HepG2 (cell line): ENCODE measurements at regions not wholly inside any gene's neighbourhood (a gene's known extent, or its start where the extent isn't known, plus 50 kb on each side); places are given as distances from the start of the nearest gene placed in this dataset.

Experiments used
- HDAC1 ChIP-seq: sonication (generic); formaldehyde crosslinking; IDR thresholded peaks from 2 replicates; pipeline ENCODE4 v1.5.1; 2020; ENCODE audit warnings: mild to moderate bottlenecking, missing genetic modification reagents
- PTBP1 ChIP-seq: fragments of 200-400 bp; formaldehyde crosslinking; IDR thresholded peaks from 2 replicates; pipeline ENCODE4 v1.6.1; 2018; ENCODE audit warnings: low read length, low read depth; ENCODE audit not compliant: poor library complexity, severe bottlenecking
- RBAK ChIP-seq: sonication (generic); formaldehyde crosslinking; IDR thresholded peaks from 2 replicates; pipeline ENCODE4 v1.5.1; 2020; ENCODE audit warnings: mild to moderate bottlenecking, missing genetic modification reagents
- SP5 ChIP-seq: IDR thresholded peaks from 2 replicates; pipeline ENCODE4 v1.6.1; 2016; ENCODE audit warnings: low read depth, borderline replicate concordance
- STAT5B ChIP-seq: sonication (generic); formaldehyde crosslinking; IDR thresholded peaks from 2 replicates; pipeline ENCODE4 v1.4.0; 2020; ENCODE audit warnings: missing genetic modification reagents
- ZNF780A ChIP-seq: sonication (generic); formaldehyde crosslinking; IDR thresholded peaks from 2 replicates; pipeline ENCODE4 v1.8.0; 2022; ENCODE audit warnings: mild to moderate bottlenecking, missing genetic modification reagents, moderate library complexity
- TF ChIP-seq, protein P1 (sequence below): sonication (generic); formaldehyde crosslinking; IDR thresholded peaks from 2 replicates; pipeline ENCODE4 v1.5.1; 2020; ENCODE audit warnings: mild to moderate bottlenecking, missing genetic modification reagents, borderline replicate concordance
- TF ChIP-seq, protein P2 (sequence below): sonication (generic); formaldehyde crosslinking; IDR thresholded peaks from 2 replicates; pipeline ENCODE4 v1.5.0; 2020; ENCODE audit warnings: mild to moderate bottlenecking, missing genetic modification reagents, borderline replicate concordance
- TF ChIP-seq, protein P3 (sequence below): IDR thresholded peaks from 2 replicates; pipeline ENCODE4 v1.6.1; 2018; ENCODE audit warnings: missing genetic modification reagents, mild to moderate bottlenecking, missing compliant biosample characterization
- TF ChIP-seq, protein P4 (sequence below): sonication (generic); formaldehyde crosslinking; IDR thresholded peaks from 2 replicates; pipeline ENCODE4 v1.4.0; 2020; ENCODE audit warnings: mild to moderate bottlenecking, missing genetic modification reagents
- TF ChIP-seq, protein P5 (sequence below): sonication (generic); formaldehyde crosslinking; IDR thresholded peaks from 2 replicates; pipeline ENCODE4 v1.5.0; 2020; ENCODE audit warnings: mild to moderate bottlenecking, low read depth, missing genetic modification reagents, borderline replicate concordance
- TF ChIP-seq, protein P6 (sequence below): sonication (generic); formaldehyde crosslinking; IDR thresholded peaks from 2 replicates; pipeline ENCODE4 v1.4.0; 2020; ENCODE audit warnings: missing genetic modification reagents

DNA sequence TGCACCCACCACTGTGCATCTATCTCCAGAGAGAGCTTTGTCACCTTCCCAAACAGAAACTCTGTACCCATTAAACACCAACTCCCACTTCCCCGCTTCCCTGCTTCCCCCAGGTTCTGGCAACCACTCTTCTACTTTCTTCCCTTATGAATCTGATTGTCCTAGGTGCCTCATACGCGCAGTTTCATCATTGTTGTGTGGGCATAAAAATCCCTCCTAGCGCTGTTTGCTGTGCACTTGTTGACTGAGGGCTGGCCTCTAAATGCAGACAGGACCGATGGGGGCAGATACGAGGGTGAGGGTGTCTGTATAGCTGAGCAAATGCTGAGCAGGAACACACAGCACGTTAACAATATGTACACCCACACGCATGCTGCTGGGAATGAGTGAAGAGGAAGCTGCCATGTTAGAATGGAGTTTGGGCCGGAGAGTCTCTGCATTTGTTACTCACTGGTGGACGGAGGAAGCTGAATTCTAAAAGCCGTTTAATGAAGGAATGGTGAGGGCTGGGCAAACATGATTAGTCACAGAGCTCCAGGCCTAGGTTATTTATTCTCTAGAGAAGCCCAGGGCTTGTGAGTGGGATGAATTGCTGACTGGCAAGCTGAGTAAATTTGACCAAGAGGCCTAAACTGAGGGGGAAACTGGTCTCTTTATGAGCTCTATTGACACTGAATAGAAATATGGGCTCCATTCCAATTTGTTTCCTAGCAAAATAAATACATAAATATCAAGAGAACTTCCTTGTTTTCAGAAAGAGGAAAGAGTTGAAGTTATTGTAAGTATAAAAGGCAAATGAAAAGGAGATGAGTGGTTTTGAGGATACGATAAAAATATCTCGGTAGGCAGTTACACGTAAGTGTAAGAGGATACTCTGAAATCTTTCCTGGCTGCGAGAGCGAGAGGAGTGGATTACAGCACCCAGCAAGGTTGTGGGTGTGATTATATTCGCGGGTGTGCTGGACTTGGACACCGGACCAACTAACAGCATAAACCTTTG is 95.9 kb upstream of the RPS6KA3 start (continued):
- TF ChIP-seq, protein P1, sequence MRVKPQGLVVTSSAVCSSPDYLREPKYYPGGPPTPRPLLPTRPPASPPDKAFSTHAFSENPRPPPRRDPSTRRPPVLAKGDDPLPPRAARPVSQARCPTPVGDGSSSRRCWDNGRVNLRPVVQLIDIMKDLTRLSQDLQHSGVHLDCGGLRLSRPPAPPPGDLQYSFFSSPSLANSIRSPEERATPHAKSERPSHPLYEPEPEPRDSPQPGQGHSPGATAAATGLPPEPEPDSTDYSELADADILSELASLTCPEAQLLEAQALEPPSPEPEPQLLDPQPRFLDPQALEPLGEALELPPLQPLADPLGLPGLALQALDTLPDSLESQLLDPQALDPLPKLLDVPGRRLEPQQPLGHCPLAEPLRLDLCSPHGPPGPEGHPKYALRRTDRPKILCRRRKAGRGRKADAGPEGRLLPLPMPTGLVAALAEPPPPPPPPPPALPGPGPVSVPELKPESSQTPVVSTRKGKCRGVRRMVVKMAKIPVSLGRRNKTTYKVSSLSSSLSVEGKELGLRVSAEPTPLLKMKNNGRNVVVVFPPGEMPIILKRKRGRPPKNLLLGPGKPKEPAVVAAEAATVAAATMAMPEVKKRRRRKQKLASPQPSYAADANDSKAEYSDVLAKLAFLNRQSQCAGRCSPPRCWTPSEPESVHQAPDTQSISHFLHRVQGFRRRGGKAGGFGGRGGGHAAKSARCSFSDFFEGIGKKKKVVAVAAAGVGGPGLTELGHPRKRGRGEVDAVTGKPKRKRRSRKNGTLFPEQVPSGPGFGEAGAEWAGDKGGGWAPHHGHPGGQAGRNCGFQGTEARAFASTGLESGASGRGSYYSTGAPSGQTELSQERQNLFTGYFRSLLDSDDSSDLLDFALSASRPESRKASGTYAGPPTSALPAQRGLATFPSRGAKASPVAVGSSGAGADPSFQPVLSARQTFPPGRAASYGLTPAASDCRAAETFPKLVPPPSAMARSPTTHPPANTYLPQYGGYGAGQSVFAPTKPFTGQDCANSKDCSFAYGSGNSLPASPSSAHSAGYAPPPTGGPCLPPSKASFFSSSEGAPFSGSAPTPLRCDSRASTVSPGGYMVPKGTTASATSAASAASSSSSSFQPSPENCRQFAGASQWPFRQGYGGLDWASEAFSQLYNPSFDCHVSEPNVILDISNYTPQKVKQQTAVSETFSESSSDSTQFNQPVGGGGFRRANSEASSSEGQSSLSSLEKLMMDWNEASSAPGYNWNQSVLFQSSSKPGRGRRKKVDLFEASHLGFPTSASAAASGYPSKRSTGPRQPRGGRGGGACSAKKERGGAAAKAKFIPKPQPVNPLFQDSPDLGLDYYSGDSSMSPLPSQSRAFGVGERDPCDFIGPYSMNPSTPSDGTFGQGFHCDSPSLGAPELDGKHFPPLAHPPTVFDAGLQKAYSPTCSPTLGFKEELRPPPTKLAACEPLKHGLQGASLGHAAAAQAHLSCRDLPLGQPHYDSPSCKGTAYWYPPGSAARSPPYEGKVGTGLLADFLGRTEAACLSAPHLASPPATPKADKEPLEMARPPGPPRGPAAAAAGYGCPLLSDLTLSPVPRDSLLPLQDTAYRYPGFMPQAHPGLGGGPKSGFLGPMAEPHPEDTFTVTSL = no peak; the same call in 1 of the 2 replicates
- no peak for TF ChIP-seq SP5 (CRISPR knock-in tag)
- no peak for TF ChIP-seq ZNF780A (CRISPR knock-in tag)
- TF ChIP-seq, protein P2, sequence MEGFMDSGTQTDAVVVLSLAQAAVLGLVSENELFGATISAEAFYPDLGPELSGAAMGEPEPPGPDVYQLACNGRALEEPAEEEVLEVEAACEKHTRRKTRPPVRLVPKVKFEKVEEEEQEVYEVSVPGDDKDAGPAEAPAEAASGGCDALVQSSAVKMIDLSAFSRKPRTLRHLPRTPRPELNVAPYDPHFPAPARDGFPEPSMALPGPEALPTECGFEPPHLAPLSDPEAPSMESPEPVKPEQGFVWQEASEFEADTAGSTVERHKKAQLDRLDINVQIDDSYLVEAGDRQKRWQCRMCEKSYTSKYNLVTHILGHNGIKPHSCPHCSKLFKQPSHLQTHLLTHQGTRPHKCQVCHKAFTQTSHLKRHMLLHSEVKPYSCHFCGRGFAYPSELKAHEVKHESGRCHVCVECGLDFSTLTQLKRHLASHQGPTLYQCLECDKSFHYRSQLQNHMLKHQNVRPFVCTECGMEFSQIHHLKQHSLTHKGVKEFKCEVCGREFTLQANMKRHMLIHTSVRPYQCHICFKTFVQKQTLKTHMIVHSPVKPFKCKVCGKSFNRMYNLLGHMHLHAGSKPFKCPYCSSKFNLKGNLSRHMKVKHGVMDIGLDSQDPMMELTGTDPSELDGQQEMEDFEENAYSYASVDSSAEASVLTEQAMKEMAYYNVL (CRISPR knock-in tag) = 0 out of 2 replicates have a peak, but pooled peaks have one; percentile 41
- no peak for TF ChIP-seq RBAK
- TF ChIP-seq, protein P3, sequence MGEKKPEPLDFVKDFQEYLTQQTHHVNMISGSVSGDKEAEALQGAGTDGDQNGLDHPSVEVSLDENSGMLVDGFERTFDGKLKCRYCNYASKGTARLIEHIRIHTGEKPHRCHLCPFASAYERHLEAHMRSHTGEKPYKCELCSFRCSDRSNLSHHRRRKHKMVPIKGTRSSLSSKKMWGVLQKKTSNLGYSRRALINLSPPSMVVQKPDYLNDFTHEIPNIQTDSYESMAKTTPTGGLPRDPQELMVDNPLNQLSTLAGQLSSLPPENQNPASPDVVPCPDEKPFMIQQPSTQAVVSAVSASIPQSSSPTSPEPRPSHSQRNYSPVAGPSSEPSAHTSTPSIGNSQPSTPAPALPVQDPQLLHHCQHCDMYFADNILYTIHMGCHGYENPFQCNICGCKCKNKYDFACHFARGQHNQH (CRISPR knock-in tag) = no peak
- TF ChIP-seq, protein P4, sequence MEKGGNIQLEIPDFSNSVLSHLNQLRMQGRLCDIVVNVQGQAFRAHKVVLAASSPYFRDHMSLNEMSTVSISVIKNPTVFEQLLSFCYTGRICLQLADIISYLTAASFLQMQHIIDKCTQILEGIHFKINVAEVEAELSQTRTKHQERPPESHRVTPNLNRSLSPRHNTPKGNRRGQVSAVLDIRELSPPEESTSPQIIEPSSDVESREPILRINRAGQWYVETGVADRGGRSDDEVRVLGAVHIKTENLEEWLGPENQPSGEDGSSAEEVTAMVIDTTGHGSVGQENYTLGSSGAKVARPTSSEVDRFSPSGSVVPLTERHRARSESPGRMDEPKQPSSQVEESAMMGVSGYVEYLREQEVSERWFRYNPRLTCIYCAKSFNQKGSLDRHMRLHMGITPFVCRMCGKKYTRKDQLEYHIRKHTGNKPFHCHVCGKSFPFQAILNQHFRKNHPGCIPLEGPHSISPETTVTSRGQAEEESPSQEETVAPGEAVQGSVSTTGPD = no peak
- TF ChIP-seq PTBP1 = no peak
- TF ChIP-seq STAT5B (CRISPR knock-in tag) = no peak
- TF ChIP-seq, protein P5, sequence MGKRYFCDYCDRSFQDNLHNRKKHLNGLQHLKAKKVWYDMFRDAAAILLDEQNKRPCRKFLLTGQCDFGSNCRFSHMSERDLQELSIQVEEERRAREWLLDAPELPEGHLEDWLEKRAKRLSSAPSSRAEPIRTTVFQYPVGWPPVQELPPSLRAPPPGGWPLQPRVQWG = no peak
- TF ChIP-seq, protein P6, sequence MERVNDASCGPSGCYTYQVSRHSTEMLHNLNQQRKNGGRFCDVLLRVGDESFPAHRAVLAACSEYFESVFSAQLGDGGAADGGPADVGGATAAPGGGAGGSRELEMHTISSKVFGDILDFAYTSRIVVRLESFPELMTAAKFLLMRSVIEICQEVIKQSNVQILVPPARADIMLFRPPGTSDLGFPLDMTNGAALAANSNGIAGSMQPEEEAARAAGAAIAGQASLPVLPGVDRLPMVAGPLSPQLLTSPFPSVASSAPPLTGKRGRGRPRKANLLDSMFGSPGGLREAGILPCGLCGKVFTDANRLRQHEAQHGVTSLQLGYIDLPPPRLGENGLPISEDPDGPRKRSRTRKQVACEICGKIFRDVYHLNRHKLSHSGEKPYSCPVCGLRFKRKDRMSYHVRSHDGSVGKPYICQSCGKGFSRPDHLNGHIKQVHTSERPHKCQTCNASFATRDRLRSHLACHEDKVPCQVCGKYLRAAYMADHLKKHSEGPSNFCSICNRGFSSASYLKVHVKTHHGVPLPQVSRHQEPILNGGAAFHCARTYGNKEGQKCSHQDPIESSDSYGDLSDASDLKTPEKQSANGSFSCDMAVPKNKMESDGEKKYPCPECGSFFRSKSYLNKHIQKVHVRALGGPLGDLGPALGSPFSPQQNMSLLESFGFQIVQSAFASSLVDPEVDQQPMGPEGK (CRISPR knock-in tag) = peak; percentile 19; the same call in 1 of the 2 replicates
- peak; percentile 45 for TF ChIP-seq HDAC1 (CRISPR knock-in tag)
